B cell (primary cell): ENCODE measurements at regions not wholly inside any gene's neighbourhood (a gene's known extent, or its start where the extent isn't known, plus 50 kb on each side); places are given as distances from the start of the nearest gene placed in this dataset.

Source experiments
- ATAC-seq: fragments of 200-7000 bp; cut with Tn5 transposase; one replicate; pipeline ENCODE4 v1.10.0; 2021; ENCODE audit warnings: low read depth, mild to moderate bottlenecking, moderate number of reproducible peaks, moderate library complexity
- CTCF ChIA-PET: fragments of 350-600 bp; sonication (Branson Sonifier 250); formaldehyde crosslinking; loops from one replicate; lab custom pipeline; 2021; ENCODE audit warnings: antibody characterized with exemption, inconsistent platforms; lab: Charles Lee
- POLR2A ChIA-PET: fragments of 350-600 bp; sonication (Branson Sonifier 250); formaldehyde crosslinking; loops from one replicate; lab custom pipeline; 2021; ENCODE audit warnings: antibody characterized with exemption; lab: Charles Lee
- DNase-seq: peaks from one replicate; pipeline ENCODE4 v3.0.0; 2013
- H2AFZ ChIP-seq: 2 replicates; pipeline ENCODE4 v1.6.1; 2012; ENCODE audit warnings: mild to moderate bottlenecking, low read depth, low read length; ENCODE audit not compliant: insufficient read depth, poor library complexity, severe bottlenecking
- H3K27ac ChIP-seq, 2 donors: 1 replicate in 1 of 2; 2 replicates in 1 of 2; pipeline ENCODE4 v1.5.1; 2012 to 2013; ENCODE audit warnings: low read length in 2 of 2, mild to moderate bottlenecking in 2 of 2, moderate library complexity in 1 of 2
- H3K27me3 ChIP-seq, 4 experiments: fragments of 200-600 bp in 1 of 4; sonication (generic) in 1 of 4; replicated peaks in 1 of 4; 1 replicate in 2 of 4; 2 replicates in 2 of 4; pipeline versions ENCODE4 v1.6.1 to v1.7.0; 2013 to 2016; ENCODE audit warnings: low read length in 3 of 4, mild to moderate bottlenecking in 2 of 4, mixed read lengths in 1 of 4, moderate library complexity in 1 of 4; ENCODE audit not compliant: insufficient read depth in 4 of 4, control insufficient read depth in 3 of 4; ENCODE audit errors: control extremely low read depth in 1 of 4
- H3K36me3 ChIP-seq, 2 experiments: replicated peaks in 1 of 2; 1 replicate in 1 of 2; 2 replicates in 1 of 2; pipeline versions ENCODE4 v1.6.1 to v1.7.1; 2013; ENCODE audit warnings: low read length in 1 of 2; ENCODE audit not compliant: insufficient read depth in 2 of 2, control insufficient read depth in 1 of 2; ENCODE audit errors: control extremely low read depth in 1 of 2, extremely low read depth in 1 of 2
- H3K4me1 ChIP-seq, 2 donors: fragments of 200-600 bp in 1 of 2; sonication (generic) in 1 of 2; 1 replicate in 1 of 2; 2 replicates in 1 of 2; pipeline versions ENCODE4 v1.5.1 to v1.6.1; 2013 to 2017; ENCODE audit warnings: low read length in 2 of 2; ENCODE audit not compliant: control insufficient read depth in 2 of 2, insufficient read depth in 2 of 2
- H3K4me2 ChIP-seq: replicated peaks from 2 replicates; pipeline ENCODE3; 2012; ENCODE audit warnings: mild to moderate bottlenecking, low read depth, low read length; ENCODE audit not compliant: poor library complexity, severe bottlenecking
- H3K4me3 ChIP-seq, 5 experiments: fragments of 200-600 bp in 1 of 5; sonication (generic) in 1 of 5; 1 replicate in 3 of 5; 2 replicates in 2 of 5; pipeline versions ENCODE4 v1.5.1 to v1.7.0; 2011 to 2016; ENCODE audit warnings: low read length in 4 of 5, mild to moderate bottlenecking in 4 of 5, low read depth in 2 of 5, control low read depth in 1 of 5, moderate library complexity in 1 of 5; ENCODE audit not compliant: insufficient read depth in 1 of 5; ENCODE audit errors: control extremely low read depth in 1 of 5, extremely low read depth in 1 of 5
- H3K79me2 ChIP-seq: fragments of 200-600 bp; sonication (generic); one replicate; pipeline ENCODE4 v1.6.0; 2016; ENCODE audit warnings: low read length; ENCODE audit not compliant: control insufficient read depth, insufficient read depth
- H3K9ac ChIP-seq: fragments of 200-600 bp; sonication (generic); 2 replicates; pipeline ENCODE4 v1.6.1; 2017; ENCODE audit warnings: mild to moderate bottlenecking, low read length, moderate library complexity
- H3K9me3 ChIP-seq, 3 donors: one replicate each; pipeline versions ENCODE4 v1.6.1 to v1.7.1; 2013; ENCODE audit warnings: low read length in 2 of 3; ENCODE audit not compliant: control insufficient read depth in 2 of 3, insufficient read depth in 1 of 3; ENCODE audit errors: control extremely low read depth in 1 of 3
- H4K20me1 ChIP-seq: 2 replicates; pipeline ENCODE4 v1.6.0; 2012; ENCODE audit warnings: mild to moderate bottlenecking, low read length; ENCODE audit not compliant: insufficient read depth, control insufficient read depth, poor library complexity, severe bottlenecking
- H3K27ac Mint-ChIP-seq: one replicate; pipeline ENCODE4 v1.8.0; 2021; ENCODE audit warnings: mixed read lengths
- H3K27me3 Mint-ChIP-seq: one replicate; pipeline ENCODE4 v1.8.0; 2021; ENCODE audit warnings: mixed read lengths
- H3K4me1 Mint-ChIP-seq: one replicate; pipeline ENCODE4 v1.8.0; 2021; ENCODE audit warnings: mixed read lengths
- H3K4me3 Mint-ChIP-seq: one replicate; pipeline ENCODE4 v1.8.0; 2021; ENCODE audit warnings: mixed read lengths
- H3K9me3 Mint-ChIP-seq: one replicate; pipeline ENCODE4 v1.8.0; 2022; ENCODE audit warnings: mixed read lengths; ENCODE audit not compliant: insufficient read depth
- CTCF ChIP-seq: fragments of 200-600 bp; IDR thresholded peaks from one replicate; pipeline ENCODE4 v1.8.0; 2022; ENCODE audit warnings: antibody characterized with exemption, mild to moderate bottlenecking
- EZH2 ChIP-seq: IDR thresholded peaks from 2 replicates; pipeline ENCODE4 v1.6.1; 2012; ENCODE audit warnings: borderline replicate concordance, low read depth, mild to moderate bottlenecking, moderate library complexity, low read length; ENCODE audit not compliant: insufficient read depth, poor library complexity, severe bottlenecking
- WGBS: methylation state at CpG from one replicate; pipeline ENCODE4 v1.1.5; 2013; ENCODE audit warnings: missing lambda C conversion rate; ENCODE audit not compliant: insufficient coverage; 5-methylcytosine and 5-hydroxymethylcytosine counted together
- intact Hi-C: fragments of 100-400 bp; cut with micrococcal nuclease; formaldehyde crosslinking; loops from one replicate; pipeline ENCODE4 v1.10.0; 2022

- H3K4me1 ChIP-seq = no peaks in the 10 kb centered on the region
- no peak overlapping the region for H3K4me2 ChIP-seq
- H3K9ac ChIP-seq = no peak overlapping the region
- ChIA-PET POLR2A (no interaction called here), CTCF (no interaction called here)
- Mint-ChIP-seq H3K4me3 (no peak overlapping the region), H3K27me3 (no peaks in the 10 kb centered on the region), H3K4me1 (no peaks in the 10 kb centered on the region), H3K9me3 (no peaks in the 10 kb centered on the region), H3K27ac (no peak overlapping the region)
- no peak overlapping the region for H3K4me3 ChIP-seq
- H3K36me3 ChIP-seq = no peaks in the 10 kb centered on the region
- H4K20me1 ChIP-seq = no peaks in the 10 kb centered on the region
- 97% methylated on average over 2 of the region's 3 CpGs for WGBS
- ATAC-seq (no peak), DNase-seq (no peak)
- no peak overlapping the region for H3K27ac ChIP-seq
- intact Hi-C loops = no loop called here
- no peak overlapping the region for H2AFZ ChIP-seq
- no peaks in the 10 kb centered on the region for H3K27me3 ChIP-seq
- no peaks in the 10 kb centered on the region for H3K79me2 ChIP-seq
- TF ChIP-seq EZH2 = no peak
- no peak for TF ChIP-seq CTCF
- H3K9me3 ChIP-seq = no peaks in the 10 kb centered on the region
Observed at GRCh38 chr2:71951718-71952404, 195.8 kb downstream of the CYP26B1 start.

- ChIA-PET CTCF (no interaction called here), POLR2A (no interaction called here)
Observed at GRCh38 chr2:71951083-71951468, 196.6 kb downstream of the CYP26B1 start.

More at GRCh38 chr2:71951083-71951468, 196.6 kb downstream of the CYP26B1 start:
- Histone ChIP-seq H3K27ac (no peak overlapping the region), H3K79me2 (no peaks in the 10 kb centered on the region), H3K4me2 (no peak overlapping the region), H2AFZ (no peak overlapping the region), H3K4me3 (no peak overlapping the region), H3K27me3 (no peaks in the 10 kb centered on the region), H3K9me3 (no peaks in the 10 kb centered on the region), H3K4me1 (no peaks in the 10 kb centered on the region), H3K36me3 (no peaks in the 10 kb centered on the region), H4K20me1 (no peaks in the 10 kb centered on the region), H3K9ac (no peak overlapping the region)
- Mint-ChIP-seq H3K9me3 (no peaks in the 10 kb centered on the region), H3K4me3 (no peak overlapping the region), H3K27ac (no peak overlapping the region), H3K27me3 (no peaks in the 10 kb centered on the region), H3K4me1 (no peaks in the 10 kb centered on the region)
- no peak for ATAC-seq
- 75% methylated on average over 2 of the region's 2 CpGs for WGBS
- intact Hi-C loops = no loop called here
- no peak for DNase-seq
- TF ChIP-seq EZH2 = no peak
- TF ChIP-seq CTCF = no peak
